UCSD-AML1 (cell line): ENCODE measurements at regions not wholly inside any gene's neighbourhood (a gene's known extent, or its start where the extent isn't known, plus 50 kb on each side); places are given as distances from the start of the nearest gene placed in this dataset.
A peak's percentile ranks its signal among the peaks of the same experiment; 100 is the strongest.

ENCODE experiments used
- DNase-seq: peaks from one replicate; lab custom pipeline; 2025; ENCODE audit not compliant: unreplicated experiment; lab: John Stamatoyannopoulos, UW

DNA sequence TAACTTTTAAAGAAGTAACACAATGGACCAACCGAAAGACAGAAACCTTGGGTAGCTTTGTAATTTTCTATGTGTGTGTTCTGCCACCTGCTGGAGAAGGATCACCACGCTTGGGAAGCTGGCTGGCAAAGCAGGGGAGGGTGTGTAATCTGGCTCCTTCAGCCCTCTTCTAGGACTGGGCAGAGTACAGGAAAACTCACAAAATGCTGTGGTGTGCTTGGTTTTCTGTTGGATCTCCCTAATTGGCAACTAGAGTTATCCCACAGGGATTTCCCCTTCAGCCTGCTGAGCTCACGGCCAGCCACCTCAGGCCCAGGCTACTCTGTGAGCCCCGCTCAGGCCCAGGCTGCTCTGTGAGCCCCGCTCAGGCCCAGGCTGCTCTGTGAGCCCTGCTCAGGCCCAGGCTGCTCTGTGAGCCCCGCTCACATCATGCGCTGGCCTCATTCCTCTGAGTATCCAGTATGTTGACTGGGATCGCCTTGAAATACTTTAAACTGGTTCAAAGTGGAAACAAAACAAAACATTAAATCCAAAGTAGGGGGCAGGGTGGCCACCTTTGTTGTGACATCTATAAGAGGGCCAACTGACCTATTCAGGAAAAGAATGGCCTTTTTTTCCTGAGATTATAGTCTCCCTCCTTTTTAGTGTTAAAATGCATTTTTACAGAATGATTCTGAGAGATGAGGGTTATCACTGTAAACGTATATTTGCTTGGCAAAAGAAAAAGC lies 52.0 kb upstream of the RNU6-8 start:
- peak; percentile 25 for DNase-seq

DNA sequence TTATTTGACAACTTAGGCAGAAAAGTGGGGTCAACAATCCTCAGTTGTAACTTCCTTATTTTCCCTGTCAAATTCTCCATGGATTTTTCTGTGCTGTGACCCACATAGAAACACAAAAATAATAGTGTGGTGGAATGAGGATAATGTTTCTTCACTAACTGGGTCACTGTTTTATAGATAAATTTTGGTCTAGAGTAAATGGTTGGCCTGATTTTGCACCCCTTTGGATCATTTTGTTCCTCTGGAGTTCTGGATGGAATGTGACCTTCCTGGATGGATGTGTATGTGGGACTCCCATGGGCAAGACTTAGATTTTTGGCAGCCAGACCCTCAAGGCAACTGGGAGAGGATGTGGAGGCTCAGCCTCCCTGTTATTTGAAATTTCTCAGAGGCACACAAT lies 52.7 kb upstream of the RNU6-8 start:
- DNase-seq = no peak

DNA sequence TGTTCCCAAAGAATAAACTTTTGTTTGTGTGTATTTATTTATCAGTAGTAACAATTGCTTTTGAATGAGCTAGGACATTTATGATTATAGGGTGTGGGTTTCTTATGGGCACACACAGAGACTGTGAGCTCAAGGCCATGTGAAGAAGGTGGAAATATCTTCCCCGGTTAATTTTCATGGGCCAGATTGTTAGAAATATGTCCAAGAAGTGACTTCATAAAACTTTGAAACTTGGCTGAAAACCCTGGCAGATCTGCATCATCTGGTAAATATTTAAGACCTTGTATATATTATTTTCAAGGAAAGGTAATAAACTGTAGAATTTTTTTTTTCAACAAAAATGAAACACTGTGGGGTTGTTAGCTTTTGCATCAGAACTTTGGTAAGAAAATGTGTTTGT lies 53.5 kb upstream of the RNU6-8 start:
- no peak for DNase-seq

DNA sequence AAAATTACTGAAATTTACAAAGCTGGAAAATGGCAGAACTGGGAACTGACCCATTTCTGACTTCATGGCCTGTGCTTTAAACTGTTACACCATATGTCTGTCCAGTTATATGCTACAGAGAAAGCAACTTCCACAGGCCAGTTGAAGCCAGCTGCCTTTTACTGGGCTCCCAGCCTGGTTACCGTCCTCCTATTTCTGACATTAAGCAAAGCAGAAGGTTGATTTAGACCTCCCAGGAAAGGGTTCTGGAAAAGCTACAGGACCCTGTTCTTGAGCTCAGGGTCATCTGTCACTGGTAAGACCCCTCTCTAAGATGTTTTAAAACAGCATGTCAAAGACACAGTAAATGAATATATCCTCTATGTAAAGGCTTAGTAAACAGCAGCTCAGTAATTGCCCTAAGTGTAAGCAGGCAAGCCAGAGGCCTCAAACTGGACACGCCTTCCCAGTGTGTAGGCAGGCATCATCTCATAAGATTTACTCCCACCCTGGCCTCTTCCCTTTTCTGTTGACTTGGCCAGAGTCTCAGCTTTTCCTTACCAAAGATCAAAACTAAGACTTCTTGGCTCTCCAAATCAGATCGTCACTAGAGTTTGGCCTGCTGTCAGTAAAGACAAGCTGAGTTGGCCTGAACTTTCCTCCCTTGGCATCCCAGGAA lies 55.4 kb upstream of the RNU6-8 start:
- DNase-seq = no peak

DNA sequence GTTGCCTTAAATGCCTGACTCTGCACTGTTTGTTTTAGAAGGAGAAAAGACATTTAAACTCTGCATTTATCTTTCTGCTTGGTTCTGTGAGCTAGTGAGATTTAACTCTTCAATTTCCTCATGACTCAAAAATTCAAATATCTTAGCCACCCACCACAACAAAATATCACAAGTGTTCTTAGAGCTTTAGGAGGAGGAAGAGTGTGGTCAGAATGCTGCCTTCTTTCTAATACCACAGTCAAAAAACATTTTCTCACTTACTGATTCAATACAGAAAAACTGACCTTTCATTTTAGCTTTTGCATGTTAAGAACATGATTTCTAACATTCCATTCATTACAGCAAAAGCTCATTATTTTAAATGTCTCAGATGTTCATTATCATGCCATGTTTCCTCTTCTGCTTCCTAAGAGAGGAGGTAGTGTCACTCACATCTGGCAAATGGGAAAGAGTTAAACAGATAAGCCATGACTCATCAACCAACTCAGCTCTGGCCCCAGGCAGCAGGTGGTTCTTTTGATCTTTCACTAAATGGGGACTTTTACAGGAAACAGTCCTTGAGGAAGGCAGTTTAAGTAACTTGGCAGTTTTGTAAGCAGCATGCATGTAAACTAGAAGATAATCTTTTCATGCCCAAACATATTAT lies 56.4 kb upstream of the RNU6-8 start:
- DNase-seq = no peak

DNA sequence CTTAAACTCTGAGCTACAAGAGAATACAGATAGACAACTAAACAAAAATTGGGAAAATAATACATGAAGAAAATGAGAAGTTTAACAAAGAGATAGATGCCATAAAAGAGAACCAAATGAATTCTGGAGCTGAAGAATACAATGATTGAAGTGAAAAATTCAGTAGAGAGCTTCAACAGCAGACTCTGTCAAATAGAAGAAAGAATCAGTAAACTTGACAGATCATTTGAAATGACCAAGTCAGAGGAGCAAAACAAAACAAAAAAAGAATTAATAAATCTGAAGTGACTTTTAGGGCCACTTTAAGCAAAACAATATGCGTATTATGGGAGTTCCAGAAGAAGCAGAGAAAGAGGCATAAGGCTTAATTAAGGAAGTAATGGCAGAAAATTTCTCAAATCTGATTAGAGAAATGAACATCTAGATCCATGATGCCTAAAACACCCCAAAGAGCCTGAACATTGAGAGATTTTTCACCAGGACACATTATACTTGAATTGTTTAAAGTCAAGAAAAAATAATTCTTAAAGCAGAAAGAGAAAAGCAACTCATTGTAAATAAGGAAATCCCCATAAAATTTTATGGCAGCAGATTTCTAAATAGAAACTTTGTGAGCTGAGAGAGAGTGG lies 61.0 kb upstream of the RNU6-8 start:
- DNase-seq = no peak

DNA sequence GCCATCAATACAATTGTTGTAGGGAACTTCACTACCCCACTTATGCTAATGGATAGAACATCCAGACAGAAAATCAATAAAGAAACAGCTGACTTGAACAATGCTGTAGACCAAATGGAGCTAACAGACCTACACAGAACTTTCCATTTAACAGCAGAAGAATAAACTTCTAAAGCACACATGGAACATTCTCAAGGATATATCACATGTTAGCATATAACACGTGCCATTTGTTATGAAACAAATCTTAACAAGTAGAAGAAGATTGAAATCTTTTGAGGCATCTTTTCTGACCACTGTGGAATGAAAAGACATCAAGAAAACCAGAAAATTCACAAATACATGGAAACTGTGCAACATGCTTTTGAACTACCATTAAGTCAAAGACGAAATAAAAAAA lies 62.5 kb upstream of the RNU6-8 start:
- no peak for DNase-seq

DNA sequence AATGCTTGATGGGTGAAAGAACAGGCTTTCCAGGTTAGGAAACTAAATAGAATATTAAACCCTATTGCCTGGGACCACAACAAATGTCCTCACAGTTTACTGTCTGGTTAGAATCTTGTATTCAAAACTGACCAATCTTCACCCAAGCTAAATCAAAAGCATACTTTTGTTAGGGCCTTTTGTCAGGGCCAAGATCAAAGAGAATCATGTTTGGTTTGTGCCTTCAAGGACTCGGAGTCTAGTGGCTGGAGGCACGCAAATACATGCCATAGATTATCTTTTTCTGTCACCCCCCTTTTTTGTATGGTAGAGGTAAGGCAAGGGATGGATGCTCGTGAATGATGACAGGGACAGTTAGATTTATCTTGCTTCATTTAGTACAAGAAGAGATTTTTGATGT lies 51.1 kb upstream of the AKAP6 start:
- no peak for DNase-seq
